GM23338 (cell line): ENCODE measurements at regions not wholly inside any gene's neighbourhood (a gene's known extent, or its start where the extent isn't known, plus 50 kb on each side); places are given as distances from the start of the nearest gene placed in this dataset.

ENCODE experiments used
- ATAC-seq: fragments of 200-7000 bp; cut with Tn5 transposase; 3 replicates; pipeline ENCODE4 v1.9.1; 2020
- DNase-seq: peaks from one replicate; pipeline ENCODE4 v3.0.0-alpha.2; 2015; ENCODE audit warnings: low spot score
- H2AFZ ChIP-seq: fragments of 200-600 bp; sonication (generic); 2 replicates; pipeline ENCODE4 v1.8.0; 2016; ENCODE audit warnings: antibody characterized with exemption, mild to moderate bottlenecking, moderate library complexity
- H3F3A ChIP-seq: fragments of 200-600 bp; sonication (generic); replicated peaks from 2 replicates; pipeline ENCODE4 v1.8.0; 2017; ENCODE audit warnings: antibody characterized with exemption, mixed run types, low read depth
- H3K27ac ChIP-seq: fragments of 200-600 bp; sonication (generic); 2 replicates; pipeline ENCODE4 v1.6.1; 2016; ENCODE audit warnings: low read depth
- H3K27me3 ChIP-seq: fragments of 200-600 bp; sonication (generic); 2 replicates; pipeline ENCODE4 v1.8.0; 2016; ENCODE audit warnings: mild to moderate bottlenecking, mixed run types, moderate library complexity; ENCODE audit not compliant: insufficient read depth
- H3K36me3 ChIP-seq: fragments of 200-600 bp; sonication (generic); 2 replicates; pipeline ENCODE4 v1.8.0; 2016; ENCODE audit warnings: mild to moderate bottlenecking; ENCODE audit not compliant: insufficient read depth
- H3K4me1 ChIP-seq: fragments of 200-600 bp; sonication (generic); 2 replicates; pipeline ENCODE4 v1.8.0; 2016; ENCODE audit warnings: mild to moderate bottlenecking, moderate library complexity; ENCODE audit not compliant: insufficient read depth
- H3K4me2 ChIP-seq: fragments of 200-600 bp; sonication (generic); 2 replicates; pipeline ENCODE4 v1.7.1; 2017; ENCODE audit warnings: mixed run types
- H3K4me3 ChIP-seq: fragments of 200-600 bp; sonication (generic); 2 replicates; pipeline ENCODE4 v1.6.1; 2016; ENCODE audit warnings: mixed run types
- H3K79me2 ChIP-seq: fragments of 200-600 bp; sonication (generic); replicated peaks from 2 replicates; pipeline ENCODE4 v1.8.0; 2017; ENCODE audit warnings: mild to moderate bottlenecking; ENCODE audit not compliant: insufficient read depth
- H3K9me2 ChIP-seq: fragments of 200-600 bp; sonication (generic); 2 replicates; pipeline ENCODE4 v1.8.0; 2017; ENCODE audit not compliant: insufficient read depth
- H4K20me1 ChIP-seq: fragments of 200-600 bp; sonication (generic); replicated peaks from 2 replicates; pipeline ENCODE4 v1.8.0; 2017; ENCODE audit warnings: mild to moderate bottlenecking; ENCODE audit not compliant: insufficient read depth
- H3K27ac Mint-ChIP-seq: 2 replicates; pipeline ENCODE4 v1.8.0; 2020; ENCODE audit warnings: inconsistent platforms, mild to moderate bottlenecking, moderate library complexity, mixed read lengths
- H3K27me3 Mint-ChIP-seq: 3 replicates; pipeline ENCODE4 v1.8.0; 2022; ENCODE audit warnings: low read depth, mild to moderate bottlenecking, moderate library complexity, mixed read lengths, inconsistent platforms; ENCODE audit not compliant: insufficient read depth, poor library complexity
- H3K36me3 Mint-ChIP-seq: 3 replicates; pipeline ENCODE4 v1.8.0; 2021; ENCODE audit warnings: low read depth, mild to moderate bottlenecking, inconsistent platforms, moderate library complexity, mixed read lengths
- H3K4me1 Mint-ChIP-seq: 3 replicates; pipeline ENCODE4 v1.8.0; 2020; ENCODE audit warnings: mild to moderate bottlenecking, inconsistent platforms, mixed read lengths
- H3K4me3 Mint-ChIP-seq: 3 replicates; pipeline ENCODE4 v1.8.0; 2021; ENCODE audit warnings: moderate library complexity, mild to moderate bottlenecking, inconsistent platforms, mixed read lengths
- H3K9me3 Mint-ChIP-seq: 3 replicates; pipeline ENCODE4 v1.8.0; 2020; ENCODE audit warnings: moderate library complexity, mild to moderate bottlenecking, inconsistent platforms, mixed read lengths
- CREB1 ChIP-seq: fragments of 250-450 bp; sonication (Bioruptor Pico); IDR thresholded peaks from 2 replicates; pipeline ENCODE4 v1.5.0; 2020; ENCODE audit warnings: low read depth, mild to moderate bottlenecking, moderate library complexity
- EZH2 ChIP-seq: fragments of 200-600 bp; sonication (generic); IDR thresholded peaks from one replicate; pipeline ENCODE4 v1.8.0; 2017; ENCODE audit warnings: antibody characterized with exemption, mild to moderate bottlenecking, low read depth; ENCODE audit not compliant: unreplicated experiment
- EZH2phosphoT487 ChIP-seq: fragments of 200-600 bp; sonication (generic); IDR thresholded peaks from one replicate; pipeline ENCODE4 v1.8.1; 2018; ENCODE audit warnings: antibody characterized with exemption; ENCODE audit not compliant: unreplicated experiment
- JUNB ChIP-seq: IDR thresholded peaks from one replicate; pipeline ENCODE4 v1.6.1; 2016; ENCODE audit warnings: antibody characterized with exemption; ENCODE audit not compliant: unreplicated experiment
- NANOG ChIP-seq: IDR thresholded peaks from 2 replicates; pipeline ENCODE4 v1.6.1; 2016; ENCODE audit warnings: antibody characterized with exemption, borderline replicate concordance
- POLR2AphosphoS5 ChIP-seq: IDR thresholded peaks from 2 replicates; pipeline ENCODE4 v1.6.1; 2016; ENCODE audit warnings: antibody characterized with exemption, low read depth
- STAT1 ChIP-seq: IDR thresholded peaks from one replicate; pipeline ENCODE4 v1.6.1; 2016; ENCODE audit warnings: antibody characterized with exemption; ENCODE audit not compliant: unreplicated experiment
- ZNF114 ChIP-seq: fragments of 250-450 bp; sonication (Bioruptor Pico); IDR thresholded peaks from 2 replicates; pipeline ENCODE4 v1.5.0; 2020; ENCODE audit warnings: mild to moderate bottlenecking, moderate library complexity
- ZNF331 ChIP-seq: fragments of 250-450 bp; sonication (Bioruptor Pico); IDR thresholded peaks from 2 replicates; pipeline ENCODE4 v1.5.0; 2020; ENCODE audit warnings: low read depth, mild to moderate bottlenecking, moderate library complexity
- TF ChIP-seq, protein P1 (sequence below): IDR thresholded peaks from 2 replicates; pipeline ENCODE4 v1.6.1; 2016; ENCODE audit warnings: antibody characterized with exemption
- TF ChIP-seq, protein P2 (sequence below), 2 experiments: fragments of 200-600 bp in 1 of 2; sonication (generic) in 1 of 2; conservative IDR thresholded peaks; 2 replicates each; pipeline versions ENCODE4 v1.5.1 to v1.6.1; 2016 to 2017; ENCODE audit warnings: antibody characterized with exemption in 2 of 2, low read depth in 2 of 2, mild to moderate bottlenecking in 2 of 2, moderate library complexity in 1 of 2
- TF ChIP-seq, protein P3 (sequence below): IDR thresholded peaks from one replicate; pipeline ENCODE4 v1.6.1; 2018; ENCODE audit warnings: antibody characterized with exemption; ENCODE audit not compliant: unreplicated experiment
- TF ChIP-seq, protein P4 (sequence below): fragments of 250-450 bp; sonication (Bioruptor Pico); IDR thresholded peaks from 2 replicates; pipeline ENCODE4 v1.5.0; 2020; ENCODE audit warnings: mild to moderate bottlenecking, moderate library complexity

DNA sequence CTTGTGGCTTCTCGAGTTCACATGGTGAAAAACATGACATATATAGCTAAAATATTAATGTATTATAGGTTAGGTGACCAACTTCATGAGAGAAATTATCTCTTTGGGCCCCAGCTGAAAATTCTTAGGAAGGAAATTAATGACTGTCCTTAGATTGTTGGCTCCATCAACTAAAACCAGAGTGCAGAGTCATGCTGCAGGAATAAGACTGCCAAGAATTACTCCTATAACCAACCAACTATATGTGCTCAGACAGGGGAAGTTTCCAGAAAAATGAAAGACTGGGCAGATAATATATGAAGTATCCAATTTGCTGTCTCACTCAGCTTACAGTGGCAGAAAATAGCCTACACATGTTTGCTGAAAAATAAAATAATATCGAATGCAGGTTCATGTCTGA, 71.0 kb upstream of the TMEFF2 start:
- no peaks in the 10 kb centered on the region for H3K4me1 ChIP-seq
- H3K36me3 Mint-ChIP-seq, result no peaks in the 10 kb centered on the region
- H3K27me3 ChIP-seq, result no peaks in the 10 kb centered on the region
- DNase-seq (no peak), ATAC-seq (no peak)
- no peak overlapping the region for H3K4me3 Mint-ChIP-seq
- no peaks in the 10 kb centered on the region for H3K9me3 Mint-ChIP-seq
- H2AFZ ChIP-seq, result no peak overlapping the region
- H3K9me2 ChIP-seq, result no peaks in the 10 kb centered on the region
- H4K20me1 ChIP-seq, result no peaks in the 10 kb centered on the region
- no peaks in the 10 kb centered on the region for H3K79me2 ChIP-seq
- H3K27ac ChIP-seq, result no peak overlapping the region
- no peak overlapping the region for H3K27ac Mint-ChIP-seq
- no peaks in the 10 kb centered on the region for H3K36me3 ChIP-seq
- no peaks in the 10 kb centered on the region for H3K27me3 Mint-ChIP-seq
- H3F3A ChIP-seq, result no peaks in the 10 kb centered on the region
- TF ChIP-seq CREB1 (CRISPR knock-in tag) (no peak), JUNB (no peak), ZNF331 (no peak), ZNF114 (CRISPR knock-in tag) (no peak), EZH2phosphoT487 (no peak), STAT1 (no peak), POLR2AphosphoS5 (no peak), EZH2 (no peak), NANOG (no peak)
- TF ChIP-seq, protein P1, sequence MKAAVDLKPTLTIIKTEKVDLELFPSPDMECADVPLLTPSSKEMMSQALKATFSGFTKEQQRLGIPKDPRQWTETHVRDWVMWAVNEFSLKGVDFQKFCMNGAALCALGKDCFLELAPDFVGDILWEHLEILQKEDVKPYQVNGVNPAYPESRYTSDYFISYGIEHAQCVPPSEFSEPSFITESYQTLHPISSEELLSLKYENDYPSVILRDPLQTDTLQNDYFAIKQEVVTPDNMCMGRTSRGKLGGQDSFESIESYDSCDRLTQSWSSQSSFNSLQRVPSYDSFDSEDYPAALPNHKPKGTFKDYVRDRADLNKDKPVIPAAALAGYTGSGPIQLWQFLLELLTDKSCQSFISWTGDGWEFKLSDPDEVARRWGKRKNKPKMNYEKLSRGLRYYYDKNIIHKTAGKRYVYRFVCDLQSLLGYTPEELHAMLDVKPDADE, result no peak
- TF ChIP-seq, protein P2, sequence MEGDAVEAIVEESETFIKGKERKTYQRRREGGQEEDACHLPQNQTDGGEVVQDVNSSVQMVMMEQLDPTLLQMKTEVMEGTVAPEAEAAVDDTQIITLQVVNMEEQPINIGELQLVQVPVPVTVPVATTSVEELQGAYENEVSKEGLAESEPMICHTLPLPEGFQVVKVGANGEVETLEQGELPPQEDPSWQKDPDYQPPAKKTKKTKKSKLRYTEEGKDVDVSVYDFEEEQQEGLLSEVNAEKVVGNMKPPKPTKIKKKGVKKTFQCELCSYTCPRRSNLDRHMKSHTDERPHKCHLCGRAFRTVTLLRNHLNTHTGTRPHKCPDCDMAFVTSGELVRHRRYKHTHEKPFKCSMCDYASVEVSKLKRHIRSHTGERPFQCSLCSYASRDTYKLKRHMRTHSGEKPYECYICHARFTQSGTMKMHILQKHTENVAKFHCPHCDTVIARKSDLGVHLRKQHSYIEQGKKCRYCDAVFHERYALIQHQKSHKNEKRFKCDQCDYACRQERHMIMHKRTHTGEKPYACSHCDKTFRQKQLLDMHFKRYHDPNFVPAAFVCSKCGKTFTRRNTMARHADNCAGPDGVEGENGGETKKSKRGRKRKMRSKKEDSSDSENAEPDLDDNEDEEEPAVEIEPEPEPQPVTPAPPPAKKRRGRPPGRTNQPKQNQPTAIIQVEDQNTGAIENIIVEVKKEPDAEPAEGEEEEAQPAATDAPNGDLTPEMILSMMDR (conservative IDR thresholded peaks at IDR 0.05; ENCODE audit: low read depth in 2 of 2), result no peak
- TF ChIP-seq, protein P3, sequence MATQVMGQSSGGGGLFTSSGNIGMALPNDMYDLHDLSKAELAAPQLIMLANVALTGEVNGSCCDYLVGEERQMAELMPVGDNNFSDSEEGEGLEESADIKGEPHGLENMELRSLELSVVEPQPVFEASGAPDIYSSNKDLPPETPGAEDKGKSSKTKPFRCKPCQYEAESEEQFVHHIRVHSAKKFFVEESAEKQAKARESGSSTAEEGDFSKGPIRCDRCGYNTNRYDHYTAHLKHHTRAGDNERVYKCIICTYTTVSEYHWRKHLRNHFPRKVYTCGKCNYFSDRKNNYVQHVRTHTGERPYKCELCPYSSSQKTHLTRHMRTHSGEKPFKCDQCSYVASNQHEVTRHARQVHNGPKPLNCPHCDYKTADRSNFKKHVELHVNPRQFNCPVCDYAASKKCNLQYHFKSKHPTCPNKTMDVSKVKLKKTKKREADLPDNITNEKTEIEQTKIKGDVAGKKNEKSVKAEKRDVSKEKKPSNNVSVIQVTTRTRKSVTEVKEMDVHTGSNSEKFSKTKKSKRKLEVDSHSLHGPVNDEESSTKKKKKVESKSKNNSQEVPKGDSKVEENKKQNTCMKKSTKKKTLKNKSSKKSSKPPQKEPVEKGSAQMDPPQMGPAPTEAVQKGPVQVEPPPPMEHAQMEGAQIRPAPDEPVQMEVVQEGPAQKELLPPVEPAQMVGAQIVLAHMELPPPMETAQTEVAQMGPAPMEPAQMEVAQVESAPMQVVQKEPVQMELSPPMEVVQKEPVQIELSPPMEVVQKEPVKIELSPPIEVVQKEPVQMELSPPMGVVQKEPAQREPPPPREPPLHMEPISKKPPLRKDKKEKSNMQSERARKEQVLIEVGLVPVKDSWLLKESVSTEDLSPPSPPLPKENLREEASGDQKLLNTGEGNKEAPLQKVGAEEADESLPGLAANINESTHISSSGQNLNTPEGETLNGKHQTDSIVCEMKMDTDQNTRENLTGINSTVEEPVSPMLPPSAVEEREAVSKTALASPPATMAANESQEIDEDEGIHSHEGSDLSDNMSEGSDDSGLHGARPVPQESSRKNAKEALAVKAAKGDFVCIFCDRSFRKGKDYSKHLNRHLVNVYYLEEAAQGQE, result no peak
- TF ChIP-seq, protein P4, sequence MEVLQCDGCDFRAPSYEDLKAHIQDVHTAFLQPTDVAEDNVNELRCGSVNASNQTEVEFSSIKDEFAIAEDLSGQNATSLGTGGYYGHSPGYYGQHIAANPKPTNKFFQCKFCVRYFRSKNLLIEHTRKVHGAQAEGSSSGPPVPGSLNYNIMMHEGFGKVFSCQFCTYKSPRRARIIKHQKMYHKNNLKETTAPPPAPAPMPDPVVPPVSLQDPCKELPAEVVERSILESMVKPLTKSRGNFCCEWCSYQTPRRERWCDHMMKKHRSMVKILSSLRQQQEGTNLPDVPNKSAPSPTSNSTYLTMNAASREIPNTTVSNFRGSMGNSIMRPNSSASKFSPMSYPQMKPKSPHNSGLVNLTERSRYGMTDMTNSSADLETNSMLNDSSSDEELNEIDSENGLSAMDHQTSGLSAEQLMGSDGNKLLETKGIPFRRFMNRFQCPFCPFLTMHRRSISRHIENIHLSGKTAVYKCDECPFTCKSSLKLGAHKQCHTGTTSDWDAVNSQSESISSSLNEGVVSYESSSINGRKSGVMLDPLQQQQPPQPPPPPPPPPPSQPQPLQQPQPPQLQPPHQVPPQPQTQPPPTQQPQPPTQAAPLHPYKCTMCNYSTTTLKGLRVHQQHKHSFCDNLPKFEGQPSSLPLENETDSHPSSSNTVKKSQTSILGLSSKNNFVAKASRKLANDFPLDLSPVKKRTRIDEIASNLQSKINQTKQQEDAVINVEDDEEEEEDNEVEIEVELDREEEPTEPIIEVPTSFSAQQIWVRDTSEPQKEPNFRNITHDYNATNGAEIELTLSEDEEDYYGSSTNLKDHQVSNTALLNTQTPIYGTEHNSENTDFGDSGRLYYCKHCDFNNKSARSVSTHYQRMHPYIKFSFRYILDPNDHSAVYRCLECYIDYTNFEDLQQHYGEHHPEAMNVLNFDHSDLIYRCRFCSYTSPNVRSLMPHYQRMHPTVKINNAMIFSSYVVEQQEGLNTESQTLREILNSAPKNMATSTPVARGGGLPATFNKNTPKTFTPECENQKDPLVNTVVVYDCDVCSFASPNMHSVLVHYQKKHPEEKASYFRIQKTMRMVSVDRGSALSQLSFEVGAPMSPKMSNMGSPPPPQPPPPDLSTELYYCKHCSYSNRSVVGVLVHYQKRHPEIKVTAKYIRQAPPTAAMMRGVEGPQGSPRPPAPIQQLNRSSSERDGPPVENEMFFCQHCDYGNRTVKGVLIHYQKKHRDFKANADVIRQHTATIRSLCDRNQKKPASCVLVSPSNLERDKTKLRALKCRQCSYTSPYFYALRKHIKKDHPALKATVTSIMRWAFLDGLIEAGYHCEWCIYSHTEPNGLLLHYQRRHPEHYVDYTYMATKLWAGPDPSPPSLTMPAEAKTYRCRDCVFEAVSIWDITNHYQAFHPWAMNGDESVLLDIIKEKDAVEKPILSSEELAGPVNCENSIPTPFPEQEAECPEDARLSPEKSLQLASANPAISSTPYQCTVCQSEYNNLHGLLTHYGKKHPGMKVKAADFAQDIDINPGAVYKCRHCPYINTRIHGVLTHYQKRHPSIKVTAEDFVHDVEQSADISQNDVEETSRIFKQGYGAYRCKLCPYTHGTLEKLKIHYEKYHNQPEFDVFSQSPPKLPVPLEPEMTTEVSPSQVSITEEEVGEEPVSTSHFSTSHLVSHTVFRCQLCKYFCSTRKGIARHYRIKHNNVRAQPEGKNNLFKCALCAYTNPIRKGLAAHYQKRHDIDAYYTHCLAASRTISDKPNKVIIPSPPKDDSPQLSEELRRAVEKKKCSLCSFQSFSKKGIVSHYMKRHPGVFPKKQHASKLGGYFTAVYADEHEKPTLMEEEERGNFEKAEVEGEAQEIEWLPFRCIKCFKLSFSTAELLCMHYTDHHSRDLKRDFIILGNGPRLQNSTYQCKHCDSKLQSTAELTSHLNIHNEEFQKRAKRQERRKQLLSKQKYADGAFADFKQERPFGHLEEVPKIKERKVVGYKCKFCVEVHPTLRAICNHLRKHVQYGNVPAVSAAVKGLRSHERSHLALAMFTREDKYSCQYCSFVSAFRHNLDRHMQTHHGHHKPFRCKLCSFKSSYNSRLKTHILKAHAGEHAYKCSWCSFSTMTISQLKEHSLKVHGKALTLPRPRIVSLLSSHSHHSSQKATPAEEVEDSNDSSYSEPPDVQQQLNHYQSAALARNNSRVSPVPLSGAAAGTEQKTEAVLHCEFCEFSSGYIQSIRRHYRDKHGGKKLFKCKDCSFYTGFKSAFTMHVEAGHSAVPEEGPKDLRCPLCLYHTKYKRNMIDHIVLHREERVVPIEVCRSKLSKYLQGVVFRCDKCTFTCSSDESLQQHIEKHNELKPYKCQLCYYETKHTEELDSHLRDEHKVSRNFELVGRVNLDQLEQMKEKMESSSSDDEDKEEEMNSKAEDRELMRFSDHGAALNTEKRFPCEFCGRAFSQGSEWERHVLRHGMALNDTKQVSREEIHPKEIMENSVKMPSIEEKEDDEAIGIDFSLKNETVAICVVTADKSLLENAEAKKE, result no peak
- H3K4me2 ChIP-seq, result no peak overlapping the region
- H3K4me1 Mint-ChIP-seq, result no peaks in the 10 kb centered on the region
- H3K4me3 ChIP-seq, result no peak overlapping the region
